Ovary (tissue), 3 donors: ENCODE measurements at regions not wholly inside any gene's neighbourhood (a gene's known extent, or its start where the extent isn't known, plus 50 kb on each side); places are given as distances from the start of the nearest gene placed in this dataset.
"Not testable (repeated sequence)": the region's sequence is repeated elsewhere in the genome, so short reads cannot be mapped to it uniquely, and the experiment has no call there.

Experiments used
- EP300 ChIP-seq: sonication (generic); formaldehyde crosslinking; IDR thresholded peaks from one replicate; pipeline ENCODE4 v1.6.1; 2017; ENCODE audit warnings: antibody characterized with exemption
- POLR2A ChIP-seq: fragments of 450-650 bp; IDR thresholded peaks from one replicate; pipeline ENCODE4 v1.6.1; 2017; ENCODE audit warnings: antibody characterized with exemption, mild to moderate bottlenecking, moderate library complexity
- TF ChIP-seq, protein P1 (sequence below), 3 donors: fragments of 450-650 bp in 2 of 3; fragments of 200-600 bp in 1 of 3; IDR thresholded peaks; one replicate each; pipeline versions ENCODE4 v1.5.1 to v1.8.0; 2016 to 2022; ENCODE audit warnings: antibody characterized with exemption in 3 of 3, mild to moderate bottlenecking in 1 of 3
- donor health status: DM: no; HTN: no; CAD: no.

DNA sequence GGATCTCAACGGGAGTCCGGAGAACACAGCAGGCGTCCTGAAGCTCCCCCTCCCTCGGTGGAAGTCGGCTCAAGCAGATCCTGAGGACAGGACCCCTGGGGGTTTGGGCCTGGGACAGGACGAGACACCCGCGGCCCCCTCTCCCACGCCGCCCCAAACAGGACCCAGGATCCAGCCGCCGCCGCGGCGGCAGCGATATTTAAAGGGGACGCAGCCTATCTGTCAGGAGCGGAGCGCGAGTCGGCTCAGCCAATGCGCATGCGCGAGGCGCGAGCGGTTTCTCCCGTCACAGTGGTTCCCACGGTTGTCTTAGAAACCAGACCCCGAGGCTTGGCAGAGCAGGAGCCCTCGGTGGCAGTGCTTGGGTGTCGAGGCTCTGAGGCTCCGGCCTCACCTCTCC, 666.4 kb downstream of the SPATA31A7 start:
- TF ChIP-seq, protein P1, sequence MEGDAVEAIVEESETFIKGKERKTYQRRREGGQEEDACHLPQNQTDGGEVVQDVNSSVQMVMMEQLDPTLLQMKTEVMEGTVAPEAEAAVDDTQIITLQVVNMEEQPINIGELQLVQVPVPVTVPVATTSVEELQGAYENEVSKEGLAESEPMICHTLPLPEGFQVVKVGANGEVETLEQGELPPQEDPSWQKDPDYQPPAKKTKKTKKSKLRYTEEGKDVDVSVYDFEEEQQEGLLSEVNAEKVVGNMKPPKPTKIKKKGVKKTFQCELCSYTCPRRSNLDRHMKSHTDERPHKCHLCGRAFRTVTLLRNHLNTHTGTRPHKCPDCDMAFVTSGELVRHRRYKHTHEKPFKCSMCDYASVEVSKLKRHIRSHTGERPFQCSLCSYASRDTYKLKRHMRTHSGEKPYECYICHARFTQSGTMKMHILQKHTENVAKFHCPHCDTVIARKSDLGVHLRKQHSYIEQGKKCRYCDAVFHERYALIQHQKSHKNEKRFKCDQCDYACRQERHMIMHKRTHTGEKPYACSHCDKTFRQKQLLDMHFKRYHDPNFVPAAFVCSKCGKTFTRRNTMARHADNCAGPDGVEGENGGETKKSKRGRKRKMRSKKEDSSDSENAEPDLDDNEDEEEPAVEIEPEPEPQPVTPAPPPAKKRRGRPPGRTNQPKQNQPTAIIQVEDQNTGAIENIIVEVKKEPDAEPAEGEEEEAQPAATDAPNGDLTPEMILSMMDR (IDR thresholded peaks at IDR 0.05): not testable (repeated sequence)
- not testable (repeated sequence) for TF ChIP-seq POLR2A, EP300
